ENCODE measurements at regions not wholly inside any gene's neighbourhood (a gene's known extent, or its start where the extent isn't known, plus 50 kb on each side); places are given as distances from the start of the nearest gene placed in this dataset.

DNA sequence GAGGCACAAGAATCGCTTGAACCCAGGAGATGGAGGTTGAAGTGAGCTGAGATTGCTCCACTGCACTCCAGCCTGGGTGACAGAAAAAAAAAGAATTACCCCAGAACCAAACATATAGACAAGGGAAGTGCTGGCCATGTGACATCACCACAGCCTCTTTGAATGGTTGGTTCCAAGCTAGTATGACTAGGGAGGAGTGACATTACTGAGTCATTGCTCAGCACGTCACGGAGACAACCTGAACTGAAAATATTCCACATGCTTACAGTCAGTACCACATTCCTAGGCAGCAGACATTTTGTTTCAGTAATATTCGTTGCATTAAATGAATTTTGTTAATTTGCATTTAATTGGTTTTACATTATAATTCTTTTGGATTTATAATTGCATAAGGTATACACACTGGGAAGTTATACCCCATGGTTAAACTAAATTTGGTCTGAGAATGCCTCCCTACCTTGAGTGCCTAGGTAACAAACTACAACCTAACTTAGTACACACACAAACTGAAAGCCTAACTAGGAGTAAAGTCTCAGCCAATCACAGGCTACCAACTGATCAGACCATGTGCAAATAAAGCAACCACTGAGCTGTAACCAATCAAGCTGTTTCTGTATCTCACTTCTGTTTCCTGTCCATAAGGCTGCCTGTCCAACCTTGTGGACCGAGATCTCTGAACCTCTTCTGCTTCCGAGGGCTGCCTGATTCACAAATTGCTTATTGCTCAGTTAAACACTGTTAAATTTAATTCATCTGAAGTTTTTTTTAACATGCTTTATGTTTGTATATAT, 164.4 kb downstream of the CAND1 start:
- Histone ChIP-seq H3K27me3 (ENCODE audit: low read length) (no peaks in the 10 kb centered on the region), H3K9me3 (ENCODE audit: insufficient read depth, low read length) (no peaks in the 10 kb centered on the region), H4K20me1 (ENCODE audit: low read depth, low read length) (no peaks in the 10 kb centered on the region)

DNA sequence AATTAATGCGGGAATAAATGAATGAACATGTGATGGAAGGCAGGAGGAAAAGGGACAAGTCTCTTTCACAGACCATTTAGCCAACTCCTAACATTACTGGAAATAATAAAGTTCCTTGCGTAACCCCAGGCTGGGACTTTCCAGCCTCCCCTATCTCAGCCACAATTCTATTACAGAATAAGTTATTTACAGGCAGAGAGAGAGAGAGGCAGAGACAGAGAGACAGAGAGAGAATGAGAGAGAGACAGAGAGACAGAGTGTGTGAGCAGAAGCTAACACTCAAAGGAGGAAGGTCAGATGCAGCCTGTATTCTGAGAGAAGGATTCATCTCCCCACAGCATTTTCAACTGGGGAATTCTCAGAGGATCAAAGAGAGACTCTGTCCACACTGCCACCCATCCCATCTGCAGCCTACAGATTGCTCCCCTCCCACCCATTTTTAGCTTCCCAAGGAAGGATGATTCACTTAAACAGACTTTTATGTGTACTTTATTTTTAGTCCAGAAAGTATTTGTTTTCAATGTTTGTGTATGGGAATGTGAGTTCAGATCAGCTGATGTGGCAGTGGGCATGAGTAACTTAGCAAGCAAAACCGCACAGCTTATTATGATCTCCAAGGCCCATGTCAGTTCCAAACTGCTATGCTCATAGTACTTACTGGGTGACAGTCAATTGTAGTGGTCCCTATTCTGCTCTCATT, 165.7 kb downstream of the CAND1 start:
- no peaks in the 10 kb centered on the region for H3K27me3 ChIP-seq (ENCODE audit: low read length)
- no peaks in the 10 kb centered on the region for H3K79me2 ChIP-seq (ENCODE audit: insufficient read depth, low read length)
- no peaks in the 10 kb centered on the region for H3F3A ChIP-seq (ENCODE audit: insufficient read depth)
- no peaks in the 10 kb centered on the region for H3K9me3 ChIP-seq (ENCODE audit: insufficient read depth, low read length)
- no peaks in the 10 kb centered on the region for H4K20me1 ChIP-seq (ENCODE audit: low read depth, low read length)
- no peak overlapping the region for H3K9ac ChIP-seq (ENCODE audit: low read length)
- H3K36me3 ChIP-seq (ENCODE audit: low read length), result no peaks in the 10 kb centered on the region
- H3K4me3 ChIP-seq (ENCODE audit: insufficient read depth, low read length, poor library complexity, severe bottlenecking), result no peak overlapping the region
- no peak for TF ChIP-seq EZH2phosphoT487 (conservative IDR thresholded peaks at IDR 0.05; ENCODE audit: low read length)
- TF ChIP-seq, protein P1, sequence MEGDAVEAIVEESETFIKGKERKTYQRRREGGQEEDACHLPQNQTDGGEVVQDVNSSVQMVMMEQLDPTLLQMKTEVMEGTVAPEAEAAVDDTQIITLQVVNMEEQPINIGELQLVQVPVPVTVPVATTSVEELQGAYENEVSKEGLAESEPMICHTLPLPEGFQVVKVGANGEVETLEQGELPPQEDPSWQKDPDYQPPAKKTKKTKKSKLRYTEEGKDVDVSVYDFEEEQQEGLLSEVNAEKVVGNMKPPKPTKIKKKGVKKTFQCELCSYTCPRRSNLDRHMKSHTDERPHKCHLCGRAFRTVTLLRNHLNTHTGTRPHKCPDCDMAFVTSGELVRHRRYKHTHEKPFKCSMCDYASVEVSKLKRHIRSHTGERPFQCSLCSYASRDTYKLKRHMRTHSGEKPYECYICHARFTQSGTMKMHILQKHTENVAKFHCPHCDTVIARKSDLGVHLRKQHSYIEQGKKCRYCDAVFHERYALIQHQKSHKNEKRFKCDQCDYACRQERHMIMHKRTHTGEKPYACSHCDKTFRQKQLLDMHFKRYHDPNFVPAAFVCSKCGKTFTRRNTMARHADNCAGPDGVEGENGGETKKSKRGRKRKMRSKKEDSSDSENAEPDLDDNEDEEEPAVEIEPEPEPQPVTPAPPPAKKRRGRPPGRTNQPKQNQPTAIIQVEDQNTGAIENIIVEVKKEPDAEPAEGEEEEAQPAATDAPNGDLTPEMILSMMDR (IDR thresholded peaks at IDR 0.05; ENCODE audit: insufficient read depth, low read length, poor library complexity, severe bottlenecking), result no peak
- no peak overlapping the region for H2AFZ ChIP-seq (ENCODE audit: low read depth, low read length, severe bottlenecking)
- H3K9me2 ChIP-seq (replicated peaks; ENCODE audit: insufficient read depth, low read length), result no peaks in the 10 kb centered on the region
- no peak overlapping the region for H3K27ac ChIP-seq (ENCODE audit: low read depth, low read length)
- H3K4me2 ChIP-seq (ENCODE audit: low read depth, low read length, poor library complexity, severe bottlenecking), result no peak overlapping the region

More for the DNA sequence above, 164.4 kb downstream of the CAND1 start:
- no peak overlapping the region for H3K4me3 ChIP-seq (ENCODE audit: insufficient read depth, low read length, poor library complexity, severe bottlenecking)
- no peak overlapping the region for H2AFZ ChIP-seq (ENCODE audit: low read depth, low read length, severe bottlenecking)
- no peaks in the 10 kb centered on the region for H3F3A ChIP-seq (ENCODE audit: insufficient read depth)
- no peaks in the 10 kb centered on the region for H3K79me2 ChIP-seq (ENCODE audit: insufficient read depth, low read length)
- TF ChIP-seq EZH2phosphoT487 (conservative IDR thresholded peaks at IDR 0.05; ENCODE audit: low read length), result no peak
- TF ChIP-seq, protein P1 (IDR thresholded peaks at IDR 0.05; ENCODE audit: insufficient read depth, low read length, poor library complexity, severe bottlenecking), result no peak
- H3K36me3 ChIP-seq (ENCODE audit: low read length), result no peaks in the 10 kb centered on the region
- no peak overlapping the region for H3K9ac ChIP-seq (ENCODE audit: low read length)
- no peak overlapping the region for H3K4me2 ChIP-seq (ENCODE audit: low read depth, low read length, poor library complexity, severe bottlenecking)
- no peaks in the 10 kb centered on the region for H3K9me2 ChIP-seq (replicated peaks; ENCODE audit: insufficient read depth, low read length)
- no peak overlapping the region for H3K27ac ChIP-seq (ENCODE audit: low read depth, low read length)

DNA sequence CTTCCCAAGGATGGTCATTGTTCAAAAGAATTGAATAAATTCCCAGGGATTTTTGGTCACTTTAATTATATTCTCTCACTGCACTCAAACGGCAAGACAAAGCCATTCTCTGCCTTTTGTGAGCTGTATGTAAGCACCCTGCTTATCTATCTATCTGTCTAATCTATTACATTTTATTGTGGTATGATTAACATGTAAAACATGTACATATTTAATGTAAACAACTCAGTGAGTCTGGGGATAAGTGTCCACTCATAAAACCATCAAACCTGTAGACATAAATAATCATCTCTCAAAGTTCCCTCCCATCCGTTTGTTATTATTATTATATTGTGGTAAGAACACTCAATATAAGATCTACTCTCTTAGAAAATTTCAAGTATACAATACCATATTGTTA, 167.1 kb downstream of the CAND1 start:
- H3F3A ChIP-seq (ENCODE audit: insufficient read depth), result no peaks in the 10 kb centered on the region
- H3K27ac ChIP-seq (ENCODE audit: low read depth, low read length), result no peak overlapping the region
- no peaks in the 10 kb centered on the region for H3K9me3 ChIP-seq (ENCODE audit: insufficient read depth, low read length)
- H2AFZ ChIP-seq (ENCODE audit: low read depth, low read length, severe bottlenecking), result no peak overlapping the region
- no peaks in the 10 kb centered on the region for H3K27me3 ChIP-seq (ENCODE audit: low read length)
- H3K9ac ChIP-seq (ENCODE audit: low read length), result no peak overlapping the region
- H3K4me2 ChIP-seq (ENCODE audit: low read depth, low read length, poor library complexity, severe bottlenecking), result no peak overlapping the region
- no peaks in the 10 kb centered on the region for H3K9me2 ChIP-seq (replicated peaks; ENCODE audit: insufficient read depth, low read length)
- TF ChIP-seq, protein P1 (IDR thresholded peaks at IDR 0.05; ENCODE audit: insufficient read depth, low read length, poor library complexity, severe bottlenecking), result no peak
- no peak for TF ChIP-seq EZH2phosphoT487 (conservative IDR thresholded peaks at IDR 0.05; ENCODE audit: low read length)
- H3K79me2 ChIP-seq (ENCODE audit: insufficient read depth, low read length), result no peaks in the 10 kb centered on the region
- H3K36me3 ChIP-seq (ENCODE audit: low read length), result no peaks in the 10 kb centered on the region
- no peaks in the 10 kb centered on the region for H4K20me1 ChIP-seq (ENCODE audit: low read depth, low read length)
- no peak overlapping the region for H3K4me3 ChIP-seq (ENCODE audit: insufficient read depth, low read length, poor library complexity, severe bottlenecking)
